Hepatocyte (in vitro differentiated cells): ENCODE measurements at regions not wholly inside any gene's neighbourhood (a gene's known extent, or its start where the extent isn't known, plus 50 kb on each side); places are given as distances from the start of the nearest gene placed in this dataset.

Experiments
- DNase-seq: peaks from one replicate; pipeline ENCODE4 v3.0.0-alpha.2; 2016; ENCODE audit warnings: low spot score
- H2AFZ ChIP-seq: fragments of 200-600 bp; sonication (generic); 2 replicates; pipeline ENCODE4 v1.6.0; 2016; ENCODE audit warnings: antibody characterized with exemption, mild to moderate bottlenecking
- H3K27ac ChIP-seq: fragments of 200-600 bp; sonication (generic); 2 replicates; pipeline ENCODE4 v1.5.1; 2016; ENCODE audit warnings: mild to moderate bottlenecking
- H3K27me3 ChIP-seq: fragments of 200-600 bp; sonication (generic); 2 replicates; pipeline ENCODE4 v1.6.1; 2016
- H3K36me3 ChIP-seq: fragments of 200-600 bp; sonication (generic); replicated peaks from 2 replicates; pipeline ENCODE4 v1.5.1; 2016; ENCODE audit warnings: low read depth; ENCODE audit not compliant: insufficient read depth
- H3K4me1 ChIP-seq: fragments of 200-600 bp; sonication (generic); 2 replicates; pipeline ENCODE4 v1.5.1; 2016; ENCODE audit warnings: mild to moderate bottlenecking, moderate library complexity; ENCODE audit not compliant: insufficient read depth
- H3K4me2 ChIP-seq: fragments of 200-600 bp; sonication (generic); 2 replicates; pipeline ENCODE4 v1.6.0; 2016
- H3K4me3 ChIP-seq: fragments of 200-600 bp; sonication (generic); 2 replicates; pipeline ENCODE4 v1.5.1; 2016; ENCODE audit warnings: mild to moderate bottlenecking
- H3K79me2 ChIP-seq: fragments of 200-600 bp; sonication (generic); 2 replicates; pipeline ENCODE4 v1.6.0; 2017; ENCODE audit warnings: mild to moderate bottlenecking
- H3K9me2 ChIP-seq: fragments of 200-600 bp; sonication (generic); replicated peaks from 2 replicates; pipeline ENCODE4 v1.6.0; 2017; ENCODE audit warnings: mild to moderate bottlenecking; ENCODE audit not compliant: insufficient read depth
- H3K9me3 ChIP-seq: fragments of 200-600 bp; sonication (generic); 2 replicates; pipeline ENCODE4 v1.5.1; 2016; ENCODE audit warnings: low read depth, mild to moderate bottlenecking
- H4K20me1 ChIP-seq: fragments of 200-600 bp; sonication (generic); 2 replicates; pipeline ENCODE4 v1.6.0; 2016; ENCODE audit warnings: mild to moderate bottlenecking; ENCODE audit not compliant: insufficient read depth, poor library complexity, severe bottlenecking
- CTCF ChIP-seq: fragments of 200-600 bp; sonication (generic); IDR thresholded peaks from 2 replicates; pipeline ENCODE4 v1.5.1; 2016; ENCODE audit warnings: antibody characterized with exemption, mild to moderate bottlenecking; ENCODE audit not compliant: poor library complexity
- EZH2 ChIP-seq: fragments of 200-600 bp; sonication (generic); IDR thresholded peaks from 2 replicates; pipeline ENCODE4 v1.6.1; 2016; ENCODE audit warnings: antibody characterized with exemption, mild to moderate bottlenecking, borderline replicate concordance
- EZH2phosphoT487 ChIP-seq: fragments of 200-600 bp; sonication (generic); IDR thresholded peaks from one replicate; pipeline ENCODE4 v1.6.1; 2018; ENCODE audit warnings: antibody characterized with exemption, mild to moderate bottlenecking, low read depth, moderate library complexity; ENCODE audit not compliant: unreplicated experiment, severe bottlenecking
- WGBS: methylation state at CpG from one replicate; pipeline ENCODE4 v1.1.6; 2016; ENCODE audit warnings: low lambda C conversion rate; ENCODE audit errors: missing lambda C conversion rate; 5-methylcytosine and 5-hydroxymethylcytosine counted together

GRCh38 chr1:4176841-4177240, 276.8 kb upstream of the C1orf174 start:
- no peaks in the 10 kb centered on the region for H3K79me2 ChIP-seq
- no peak overlapping the region for H3K4me2 ChIP-seq
- no peaks in the 10 kb centered on the region for H3K9me3 ChIP-seq
- H3K27me3 ChIP-seq: no peaks in the 10 kb centered on the region
- H3K4me3 ChIP-seq: no peak overlapping the region
- TF ChIP-seq EZH2 (no peak), EZH2phosphoT487 (no peak), CTCF (no peak)
- H3K9me2 ChIP-seq: no peaks in the 10 kb centered on the region
- no peak for DNase-seq
- H3K4me1 ChIP-seq: no peaks in the 10 kb centered on the region
- H4K20me1 ChIP-seq: no peaks in the 10 kb centered on the region
- H3K27ac ChIP-seq: no peak overlapping the region
- H2AFZ ChIP-seq: no peak overlapping the region
- 89% methylated on average over 3 of the region's 3 CpGs for WGBS
- H3K36me3 ChIP-seq: no peaks in the 10 kb centered on the region

GRCh38 chr1:4177425-4178150, 277.5 kb upstream of the C1orf174 start:
- 88% methylated on average over 21 of the region's 21 CpGs for WGBS
- no peak overlapping the region for H2AFZ ChIP-seq
- H3K27me3 ChIP-seq: no peaks in the 10 kb centered on the region
- H4K20me1 ChIP-seq: no peaks in the 10 kb centered on the region
- no peaks in the 10 kb centered on the region for H3K4me1 ChIP-seq
- H3K9me2 ChIP-seq: no peaks in the 10 kb centered on the region
- no peak overlapping the region for H3K4me3 ChIP-seq
- no peak for DNase-seq
- TF ChIP-seq EZH2phosphoT487 (no peak), EZH2 (no peak), CTCF (no peak)
- no peak overlapping the region for H3K27ac ChIP-seq
- no peaks in the 10 kb centered on the region for H3K9me3 ChIP-seq
- no peaks in the 10 kb centered on the region for H3K36me3 ChIP-seq
- no peak overlapping the region for H3K4me2 ChIP-seq
- no peaks in the 10 kb centered on the region for H3K79me2 ChIP-seq

- H3K27me3 ChIP-seq: no peaks in the 10 kb centered on the region
- no peaks in the 10 kb centered on the region for H3K9me2 ChIP-seq
- 76% methylated on average over 11 of the region's 11 CpGs for WGBS
- H3K9me3 ChIP-seq: no peaks in the 10 kb centered on the region
- no peak overlapping the region for H3K4me2 ChIP-seq
- no peak for TF ChIP-seq EZH2phosphoT487
- no peak for TF ChIP-seq EZH2
- TF ChIP-seq CTCF: no peak
- no peak for DNase-seq
- no peak overlapping the region for H2AFZ ChIP-seq
- H3K36me3 ChIP-seq: no peaks in the 10 kb centered on the region
- H3K79me2 ChIP-seq: no peaks in the 10 kb centered on the region
- H3K4me3 ChIP-seq: no peak overlapping the region
- H3K27ac ChIP-seq: no peak overlapping the region
- H3K4me1 ChIP-seq: no peaks in the 10 kb centered on the region
- no peaks in the 10 kb centered on the region for H4K20me1 ChIP-seq
Measured at GRCh38 chr1:4178501-4179113, 278.5 kb upstream of the C1orf174 start.
